ENCODE measurements at regions not wholly inside any gene's neighbourhood (a gene's known extent, or its start where the extent isn't known, plus 50 kb on each side); places are given as distances from the start of the nearest gene placed in this dataset.

GRCh38 chr5:136420168-136420898 lies 55.0 kb upstream of the TRPC7 start:
- TF ChIP-seq YY1 (IDR thresholded peaks at IDR 0.05; ENCODE audit: low read depth, low read length) (no peak), CTCF (IDR thresholded peaks at IDR 0.05; ENCODE audit: control extremely low read depth in 1 of 3, insufficient read depth in 1 of 3, low read depth in 1 of 3, low read length in 3 of 3) (no peak), BRCA1 (IDR thresholded peaks at IDR 0.05; ENCODE audit: low read depth, low read length) (no peak), EP300 (IDR thresholded peaks at IDR 0.05; ENCODE audit: borderline replicate concordance in 1 of 2, low read depth in 2 of 2, low read length in 2 of 2) (no peak), SIX5 (IDR thresholded peaks at IDR 0.05; ENCODE audit: low read depth, low read length) (no peak), CREB1 (IDR thresholded peaks at IDR 0.05) (no peak), USF2 (IDR thresholded peaks at IDR 0.05; ENCODE audit: low read length) (no peak), TAF1 (IDR thresholded peaks at IDR 0.05; ENCODE audit: low read depth, low read length) (no peak), POLR2A (IDR thresholded peaks at IDR 0.05; ENCODE audit: control extremely low read depth in 1 of 2, low read depth in 2 of 2, low read length in 2 of 2) (no peak), MAX (IDR thresholded peaks at IDR 0.05) (no peak), MAFK (IDR thresholded peaks at IDR 0.05; ENCODE audit: low read depth, low read length) (no peak), ATF3 (IDR thresholded peaks at IDR 0.05; ENCODE audit: insufficient read depth, low read depth, low read length) (no peak), SUZ12 (IDR thresholded peaks at IDR 0.05; ENCODE audit: low read length) (no peak)

All from H1 (cell line).